Peyer's patch (tissue), 4 donors: ENCODE measurements at regions not wholly inside any gene's neighbourhood (a gene's known extent, or its start where the extent isn't known, plus 50 kb on each side); places are given as distances from the start of the nearest gene placed in this dataset.

ENCODE experiments used
- DNase-seq, 3 donors: peaks; one replicate each; pipeline ENCODE4 v3.0.0-alpha.2; 2017 to 2019
- H3K27ac ChIP-seq, 4 donors: fragments of 200-600 bp; sonication (generic); one replicate each; pipeline ENCODE4 v1.5.1; 2016 to 2019
- H3K27me3 ChIP-seq, 2 donors: fragments of 200-600 bp; sonication (generic); one replicate each; pipeline ENCODE4 v1.5.1; 2019
- H3K36me3 ChIP-seq, 3 donors: fragments of 200-600 bp; sonication (generic); one replicate each; pipeline ENCODE4 v1.5.1; 2016 to 2019
- H3K4me1 ChIP-seq, 4 donors: fragments of 200-600 bp; sonication (generic); one replicate each; pipeline ENCODE4 v1.5.1; 2016 to 2019
- H3K4me3 ChIP-seq, 4 donors: fragments of 200-600 bp; sonication (generic); 1 replicate in 3 of 4; 2 replicates in 1 of 4; pipeline ENCODE4 v1.5.1; 2016 to 2019; ENCODE audit warnings: mild to moderate bottlenecking in 1 of 4
- H3K9me3 ChIP-seq, 4 donors: fragments of 200-600 bp; sonication (generic); one replicate each; pipeline ENCODE4 v1.5.1; 2016 to 2019; ENCODE audit warnings: mild to moderate bottlenecking in 1 of 4
- POLR2A ChIP-seq, 2 donors: fragments of 450-650 bp; IDR thresholded peaks; one replicate each; pipeline ENCODE4 v1.5.1; 2017; ENCODE audit warnings: antibody characterized with exemption in 2 of 2, mild to moderate bottlenecking in 2 of 2, moderate library complexity in 2 of 2
- TF ChIP-seq, protein P1 (sequence below), 6 experiments: fragments of 450-650 bp in 4 of 6; fragments of 200-600 bp in 2 of 6; sonication (generic) in 1 of 6; IDR thresholded peaks; one replicate each; pipeline ENCODE4 v1.5.1; 2017 to 2019; ENCODE audit warnings: antibody characterized with exemption in 6 of 6, mild to moderate bottlenecking in 3 of 6, moderate library complexity in 1 of 6

DNA sequence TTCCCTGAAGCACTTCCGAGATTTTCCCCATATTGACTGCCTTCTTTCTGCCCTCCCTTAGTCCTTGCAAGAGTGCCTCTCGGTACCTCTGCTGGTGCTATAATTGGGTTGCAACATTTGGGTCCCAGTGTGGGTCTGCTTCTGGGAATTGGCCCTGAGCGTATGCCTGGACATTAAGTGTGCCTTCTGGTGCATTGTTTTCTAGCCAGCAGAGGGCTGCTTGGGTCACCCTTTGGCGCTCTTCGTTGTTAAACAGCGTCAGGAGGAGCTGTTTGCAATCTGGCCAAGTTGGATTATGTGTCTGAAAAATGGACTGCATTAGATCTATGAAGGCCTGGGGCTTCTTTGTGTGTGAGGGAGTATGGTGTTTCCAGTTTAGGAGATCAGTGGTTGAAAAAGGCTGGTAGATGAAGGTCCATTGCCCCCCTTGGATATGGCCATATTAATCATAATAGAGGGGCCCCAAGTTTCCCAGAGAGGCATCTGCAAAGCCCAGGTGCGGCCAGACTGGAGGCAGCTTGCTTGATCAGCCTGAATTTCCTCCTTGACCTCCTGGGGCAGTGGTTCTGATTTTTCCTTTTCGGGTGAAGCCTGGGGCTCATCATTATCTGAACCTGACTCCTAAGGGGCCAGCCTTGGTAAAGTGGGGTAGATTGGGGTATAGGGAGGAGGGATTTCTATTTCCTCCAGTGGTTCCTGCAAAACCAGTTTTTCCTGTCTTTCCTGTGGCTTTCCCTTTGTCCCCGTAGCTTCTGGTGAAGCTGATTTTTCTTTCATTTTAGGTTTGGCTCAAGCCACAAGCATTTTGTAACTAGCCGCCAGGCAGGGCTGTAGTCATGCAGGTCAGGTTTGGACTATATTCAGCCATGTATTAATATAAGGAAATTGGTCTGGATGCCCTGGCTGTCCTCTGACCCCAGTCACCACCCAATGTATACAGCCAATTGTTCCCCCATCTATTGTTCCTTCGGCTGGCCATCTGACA, 85.4 kb upstream of the GPR6 start:
- Histone ChIP-seq H3K4me1 (peaks cover 0 to 4% (median 0%) of the 10 kb centered on the region in 4 donors), H3K4me3 (peak overlapping the region in 1 of 4 donors; percentile 15), H3K9me3 (no peaks in the 10 kb centered on the region), H3K27me3 (no peaks in the 10 kb centered on the region), H3K27ac (no peak overlapping the region), H3K36me3 (no peaks in the 10 kb centered on the region)
- no peak for DNase-seq
- TF ChIP-seq, protein P1, sequence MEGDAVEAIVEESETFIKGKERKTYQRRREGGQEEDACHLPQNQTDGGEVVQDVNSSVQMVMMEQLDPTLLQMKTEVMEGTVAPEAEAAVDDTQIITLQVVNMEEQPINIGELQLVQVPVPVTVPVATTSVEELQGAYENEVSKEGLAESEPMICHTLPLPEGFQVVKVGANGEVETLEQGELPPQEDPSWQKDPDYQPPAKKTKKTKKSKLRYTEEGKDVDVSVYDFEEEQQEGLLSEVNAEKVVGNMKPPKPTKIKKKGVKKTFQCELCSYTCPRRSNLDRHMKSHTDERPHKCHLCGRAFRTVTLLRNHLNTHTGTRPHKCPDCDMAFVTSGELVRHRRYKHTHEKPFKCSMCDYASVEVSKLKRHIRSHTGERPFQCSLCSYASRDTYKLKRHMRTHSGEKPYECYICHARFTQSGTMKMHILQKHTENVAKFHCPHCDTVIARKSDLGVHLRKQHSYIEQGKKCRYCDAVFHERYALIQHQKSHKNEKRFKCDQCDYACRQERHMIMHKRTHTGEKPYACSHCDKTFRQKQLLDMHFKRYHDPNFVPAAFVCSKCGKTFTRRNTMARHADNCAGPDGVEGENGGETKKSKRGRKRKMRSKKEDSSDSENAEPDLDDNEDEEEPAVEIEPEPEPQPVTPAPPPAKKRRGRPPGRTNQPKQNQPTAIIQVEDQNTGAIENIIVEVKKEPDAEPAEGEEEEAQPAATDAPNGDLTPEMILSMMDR (IDR thresholded peaks at IDR 0.05) = peak in 1 of 6 experiments; percentile 6
- TF ChIP-seq POLR2A (IDR thresholded peaks at IDR 0.05) = no peak

DNA sequence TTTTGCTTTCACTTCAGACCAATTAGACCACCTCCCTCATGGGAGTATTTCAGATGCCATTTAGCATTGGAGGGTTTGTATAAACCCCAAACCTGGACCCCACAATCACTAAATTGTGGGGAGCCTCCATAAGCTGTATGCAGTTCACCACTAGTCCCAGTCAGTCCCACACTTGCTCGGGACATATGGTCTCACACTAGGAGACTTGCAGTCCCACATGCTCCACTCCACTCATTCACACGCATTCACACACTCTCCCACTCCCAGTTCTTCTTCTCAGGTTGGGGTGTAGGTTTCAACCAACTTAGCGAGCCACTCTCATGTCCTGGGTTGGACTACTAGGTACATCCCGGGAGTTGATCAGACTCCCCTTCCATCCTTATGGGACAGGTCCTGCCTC, 84.5 kb upstream of the GPR6 start:
- TF ChIP-seq, protein P1 (IDR thresholded peaks at IDR 0.05) = no peak
- no peak for TF ChIP-seq POLR2A (IDR thresholded peaks at IDR 0.05)
- Histone ChIP-seq H3K27ac (peak overlapping the region in 2 of 4 donors; percentile 22 to 25), H3K4me1 (peaks cover 0 to 4% (median 0%) of the 10 kb centered on the region in 4 donors), H3K4me3 (peak overlapping the region in 1 of 4 donors; percentile 15), H3K36me3 (no peaks in the 10 kb centered on the region), H3K9me3 (no peaks in the 10 kb centered on the region), H3K27me3 (no peaks in the 10 kb centered on the region)
- no peak for DNase-seq

DNA sequence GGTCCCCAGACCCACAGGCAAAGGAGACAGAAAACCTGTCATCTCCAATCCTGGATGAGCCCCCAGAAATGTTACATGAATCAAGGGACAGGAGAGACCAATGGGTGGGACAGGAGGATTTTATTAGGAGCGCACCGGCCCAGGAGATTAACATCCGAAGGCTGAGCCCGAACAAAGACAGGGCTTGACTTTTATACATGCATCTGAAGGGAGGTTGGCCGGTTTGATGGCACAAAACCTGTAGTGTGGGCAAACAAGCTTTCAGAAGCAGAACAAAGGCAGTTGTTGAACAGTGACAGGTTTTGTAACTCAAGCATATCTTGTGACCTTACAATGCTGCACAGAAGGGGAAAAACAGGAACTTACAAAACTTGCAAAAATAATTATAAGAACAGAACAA, 83.9 kb upstream of the GPR6 start:
- Histone ChIP-seq H3K9me3 (no peaks in the 10 kb centered on the region), H3K27ac (peak overlapping the region in 2 of 4 donors; percentile 22 to 38), H3K36me3 (no peaks in the 10 kb centered on the region), H3K4me1 (peaks cover 0 to 4% (median 0%) of the 10 kb centered on the region in 4 donors), H3K4me3 (no peak overlapping the region), H3K27me3 (no peaks in the 10 kb centered on the region)
- TF ChIP-seq, protein P1 (IDR thresholded peaks at IDR 0.05) = no peak
- TF ChIP-seq POLR2A (IDR thresholded peaks at IDR 0.05) = no peak
- peak in 1 of 3 donors; percentile 20 for DNase-seq

DNA sequence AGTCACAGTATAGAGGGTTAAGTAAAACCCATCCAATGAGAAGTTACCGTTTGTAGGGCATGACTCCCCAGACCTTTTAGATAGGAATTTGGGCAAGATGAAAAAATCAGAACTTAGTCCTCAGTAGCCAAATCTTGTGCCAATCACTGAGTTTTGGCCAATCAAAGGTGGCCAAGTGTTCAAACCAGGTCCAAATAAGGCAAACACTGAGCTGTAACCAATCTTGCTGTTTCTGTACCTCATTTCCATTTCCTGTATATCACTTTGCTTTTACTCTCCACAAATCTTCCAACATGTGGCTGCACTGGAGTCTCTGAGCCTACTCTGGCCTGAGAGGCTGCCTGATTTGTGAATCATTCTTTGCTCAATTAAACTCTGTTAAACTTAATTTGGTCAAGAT, 81.8 kb upstream of the GPR6 start:
- H3K27ac ChIP-seq = no peak overlapping the region
- no peaks in the 10 kb centered on the region for H3K9me3 ChIP-seq
- H3K4me3 ChIP-seq = no peak overlapping the region
- TF ChIP-seq, protein P1 (IDR thresholded peaks at IDR 0.05) = no peak
- TF ChIP-seq POLR2A (IDR thresholded peaks at IDR 0.05) = no peak
- no peaks in the 10 kb centered on the region for H3K36me3 ChIP-seq
- DNase-seq = no peak
- H3K27me3 ChIP-seq = no peaks in the 10 kb centered on the region
- H3K4me1 ChIP-seq = peaks cover 0 to 4% (median 0%) of the 10 kb centered on the region in 4 donors

DNA sequence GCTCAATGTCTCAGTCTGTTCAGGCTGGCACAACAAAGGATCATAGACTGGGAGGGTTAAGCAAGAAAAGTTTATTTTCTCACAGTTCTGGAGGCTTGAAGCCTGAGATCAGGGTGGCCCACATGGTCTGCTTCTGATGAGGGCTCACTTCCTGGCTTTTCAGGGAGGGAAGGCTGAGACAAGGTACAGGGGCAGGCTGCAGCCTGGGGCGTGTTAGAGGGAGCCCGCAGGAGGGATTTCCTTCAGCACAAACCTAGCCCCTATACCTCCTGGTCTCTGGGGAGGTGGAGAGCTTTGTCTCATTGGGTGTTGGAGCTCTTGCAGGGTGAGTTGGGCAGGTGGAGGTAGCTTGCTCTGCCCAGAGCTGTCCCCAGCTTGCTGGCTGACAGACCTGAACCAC, 81.1 kb upstream of the GPR6 start:
- DNase-seq = no peak
- TF ChIP-seq, protein P1 (IDR thresholded peaks at IDR 0.05) = no peak
- no peak for TF ChIP-seq POLR2A (IDR thresholded peaks at IDR 0.05)
- H3K4me3 ChIP-seq = no peak overlapping the region

More for the DNA sequence above, 81.1 kb upstream of the GPR6 start:
- Histone ChIP-seq H3K9me3 (no peaks in the 10 kb centered on the region), H3K27ac (no peak overlapping the region), H3K4me1 (peaks cover 0 to 4% (median 0%) of the 10 kb centered on the region in 4 donors), H3K36me3 (no peaks in the 10 kb centered on the region), H3K27me3 (no peaks in the 10 kb centered on the region)
